ENCODE measurements at regions not wholly inside any gene's neighbourhood (a gene's known extent, or its start where the extent isn't known, plus 50 kb on each side); places are given as distances from the start of the nearest gene placed in this dataset.

DNA sequence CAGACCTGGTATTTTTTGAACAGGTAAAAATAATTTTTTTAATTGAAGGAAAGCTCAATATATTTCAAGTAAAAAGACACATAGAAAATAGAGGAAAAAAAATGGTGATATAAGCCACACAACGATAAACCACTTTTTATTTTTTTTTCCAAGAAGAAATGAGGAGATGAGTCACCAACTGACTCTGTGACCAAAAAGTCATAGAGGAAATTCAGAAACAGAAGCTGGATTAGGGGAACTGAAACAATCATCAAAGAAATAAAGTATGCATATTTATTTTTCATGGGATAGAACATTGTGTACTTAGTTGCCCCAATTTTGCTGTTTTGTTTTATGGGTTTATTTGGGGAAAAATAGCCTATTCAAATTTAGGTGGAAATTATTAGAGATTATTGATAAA lies 176.8 kb upstream of the AGR3 start:
- Histone ChIP-seq H3K36me3 (no peaks in the 10 kb centered on the region), H3K4me3 (no peak overlapping the region), H3K4me1 (peaks cover 0 to 8% (median 0%) of the 10 kb centered on the region in 4 donors), H3K27ac (peak overlapping the region in 1 of 4 donors; percentile 10), H3K9me3 (no peaks in the 10 kb centered on the region), H3K27me3 (no peaks in the 10 kb centered on the region)
- 12 to 16% methylated on average over 1 of the region's 1 CpG for WGBS, 2 donors
- TF ChIP-seq POLR2A (IDR thresholded peaks at IDR 0.05) (no peak), EP300 (IDR thresholded peaks at IDR 0.05) (peak in 1 of 2 donors; percentile 45)
- DNase-seq (ENCODE audit: low spot score in 2 of 2): no peak

DNA sequence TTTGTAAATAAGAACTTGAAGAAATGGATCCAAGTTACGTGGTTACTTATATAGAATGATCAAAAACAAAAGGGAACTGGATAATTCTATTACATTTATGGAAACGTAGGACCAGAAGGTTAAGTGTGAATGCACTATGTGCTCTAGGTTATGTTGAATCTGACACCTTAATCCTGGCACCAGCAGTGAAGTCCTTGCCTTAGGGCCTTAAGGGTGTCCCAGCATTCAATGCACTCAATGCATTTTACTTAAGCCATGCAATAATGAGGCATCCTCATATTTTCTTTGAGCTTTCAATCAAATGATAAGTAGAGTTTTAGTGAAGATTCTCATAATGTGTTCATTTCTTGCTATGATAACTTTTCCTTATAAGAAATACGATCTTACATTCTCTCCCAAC lies 178.3 kb upstream of the AGR3 start:
- Histone ChIP-seq H3K4me3 (no peak overlapping the region), H3K36me3 (no peaks in the 10 kb centered on the region), H3K9me3 (no peaks in the 10 kb centered on the region), H3K27me3 (no peaks in the 10 kb centered on the region), H3K27ac (no peak overlapping the region), H3K4me1 (peaks cover 0 to 8% (median 0%) of the 10 kb centered on the region in 4 donors)
- TF ChIP-seq, protein P1, sequence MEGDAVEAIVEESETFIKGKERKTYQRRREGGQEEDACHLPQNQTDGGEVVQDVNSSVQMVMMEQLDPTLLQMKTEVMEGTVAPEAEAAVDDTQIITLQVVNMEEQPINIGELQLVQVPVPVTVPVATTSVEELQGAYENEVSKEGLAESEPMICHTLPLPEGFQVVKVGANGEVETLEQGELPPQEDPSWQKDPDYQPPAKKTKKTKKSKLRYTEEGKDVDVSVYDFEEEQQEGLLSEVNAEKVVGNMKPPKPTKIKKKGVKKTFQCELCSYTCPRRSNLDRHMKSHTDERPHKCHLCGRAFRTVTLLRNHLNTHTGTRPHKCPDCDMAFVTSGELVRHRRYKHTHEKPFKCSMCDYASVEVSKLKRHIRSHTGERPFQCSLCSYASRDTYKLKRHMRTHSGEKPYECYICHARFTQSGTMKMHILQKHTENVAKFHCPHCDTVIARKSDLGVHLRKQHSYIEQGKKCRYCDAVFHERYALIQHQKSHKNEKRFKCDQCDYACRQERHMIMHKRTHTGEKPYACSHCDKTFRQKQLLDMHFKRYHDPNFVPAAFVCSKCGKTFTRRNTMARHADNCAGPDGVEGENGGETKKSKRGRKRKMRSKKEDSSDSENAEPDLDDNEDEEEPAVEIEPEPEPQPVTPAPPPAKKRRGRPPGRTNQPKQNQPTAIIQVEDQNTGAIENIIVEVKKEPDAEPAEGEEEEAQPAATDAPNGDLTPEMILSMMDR (IDR thresholded peaks at IDR 0.05): no peak
- TF ChIP-seq EP300 (IDR thresholded peaks at IDR 0.05): no peak
- no peak for TF ChIP-seq POLR2A (IDR thresholded peaks at IDR 0.05)
- 84 to 95% methylated on average over 3 of the region's 3 CpGs for WGBS, 2 donors
- no peak for DNase-seq (ENCODE audit: low spot score in 2 of 2)

DNA sequence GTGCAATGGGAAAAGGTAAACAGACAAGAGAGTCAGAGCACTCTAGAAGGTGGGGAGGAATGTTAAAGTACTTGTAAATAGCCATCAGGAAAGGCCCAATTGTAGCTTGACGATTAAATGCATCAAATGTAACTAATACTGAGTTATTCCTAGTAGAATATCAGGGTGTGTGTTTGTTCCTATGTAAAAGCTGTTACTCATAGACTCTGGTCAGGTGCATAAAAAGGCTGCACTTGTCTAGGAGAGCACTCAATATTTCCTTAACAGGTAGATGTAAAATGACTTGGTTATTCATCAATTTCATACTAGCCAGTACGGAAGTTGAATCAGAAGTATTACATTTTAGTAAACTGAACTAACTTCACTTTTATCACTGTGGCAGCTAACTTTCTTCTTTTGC lies 179.7 kb upstream of the AGR3 start:
- Histone ChIP-seq H3K27ac (no peak overlapping the region), H3K4me3 (no peak overlapping the region), H3K4me1 (peaks cover 0 to 8% (median 0%) of the 10 kb centered on the region in 4 donors), H3K27me3 (no peaks in the 10 kb centered on the region), H3K36me3 (no peaks in the 10 kb centered on the region), H3K9me3 (no peaks in the 10 kb centered on the region)
- TF ChIP-seq EP300 (IDR thresholded peaks at IDR 0.05) (no peak), POLR2A (IDR thresholded peaks at IDR 0.05) (no peak)
- TF ChIP-seq, protein P1 (IDR thresholded peaks at IDR 0.05): no peak
- 90 to 95% methylated on average over 2 of the region's 2 CpGs for WGBS, 2 donors
- DNase-seq (ENCODE audit: low spot score in 2 of 2): no peak

DNA sequence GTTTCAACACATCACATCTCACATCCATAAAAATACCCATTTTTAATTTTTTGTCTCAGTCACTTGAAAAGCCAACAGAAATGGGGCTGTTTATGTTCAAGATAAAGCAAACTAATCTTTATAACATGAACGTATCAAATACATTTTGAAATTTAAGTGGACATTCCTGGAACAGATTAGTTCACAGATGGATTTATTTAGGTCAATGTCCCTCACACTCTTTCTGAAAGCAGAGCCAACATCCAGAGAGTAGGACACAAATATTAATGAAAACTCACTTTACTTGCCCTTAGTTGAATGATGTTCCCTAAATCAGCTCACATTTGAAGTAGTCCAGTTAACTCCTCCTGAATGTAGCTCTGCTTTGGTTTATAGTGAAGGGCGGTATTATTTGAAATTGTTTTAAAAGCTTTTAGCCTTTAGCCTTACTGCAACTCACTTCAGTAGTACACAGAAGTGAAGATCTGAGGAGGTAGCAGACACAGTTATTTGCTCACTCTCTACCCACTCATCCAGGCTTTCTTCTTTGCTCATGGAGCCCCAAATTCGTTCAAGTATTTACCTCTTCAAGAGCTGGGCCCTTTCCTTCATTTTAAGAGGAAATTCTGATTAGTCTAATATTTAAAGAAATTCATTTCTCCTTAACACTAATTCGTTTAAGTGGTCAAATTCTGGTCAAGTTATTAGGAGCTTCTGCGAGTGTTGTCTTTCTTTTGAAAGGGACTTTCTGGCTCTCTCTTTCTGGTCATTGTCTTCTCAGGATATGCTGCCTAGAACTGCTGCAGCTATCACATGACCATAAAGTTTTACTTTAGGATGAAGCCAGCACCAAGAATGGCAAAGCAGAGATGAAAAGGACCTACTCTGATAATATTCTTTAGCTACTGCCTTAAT lies 180.6 kb upstream of the AGR3 start:
- Histone ChIP-seq H3K27ac (no peak overlapping the region), H3K4me1 (peaks cover 0 to 8% (median 0%) of the 10 kb centered on the region in 4 donors), H3K27me3 (no peaks in the 10 kb centered on the region), H3K36me3 (no peaks in the 10 kb centered on the region), H3K9me3 (no peaks in the 10 kb centered on the region), H3K4me3 (no peak overlapping the region)
- TF ChIP-seq EP300 (IDR thresholded peaks at IDR 0.05) (no peak), POLR2A (IDR thresholded peaks at IDR 0.05) (no peak)
- TF ChIP-seq, protein P1 (IDR thresholded peaks at IDR 0.05): no peak
- no peak for DNase-seq (ENCODE audit: low spot score in 2 of 2)
- WGBS, 2 donors: 81% methylated on average over 5 of the region's 5 CpGs

DNA sequence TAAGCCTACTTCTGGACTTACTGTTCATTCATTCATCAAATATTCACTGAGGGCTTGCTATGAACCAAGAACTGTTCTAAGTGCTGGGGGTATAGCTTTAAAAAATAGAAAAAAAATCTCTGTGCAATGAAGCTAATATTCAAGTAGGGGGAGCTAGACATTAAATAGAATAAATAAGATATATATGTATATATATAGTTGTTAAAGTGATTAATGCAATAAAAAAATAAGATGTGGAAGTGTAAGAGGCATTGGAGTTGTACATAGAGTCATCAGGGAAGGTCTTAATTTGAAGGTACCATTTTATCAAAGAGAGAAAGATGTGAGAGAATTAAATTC lies 181.2 kb upstream of the AGR3 start:
- Histone ChIP-seq H3K27ac (no peak overlapping the region), H3K36me3 (no peaks in the 10 kb centered on the region), H3K27me3 (no peaks in the 10 kb centered on the region), H3K9me3 (no peaks in the 10 kb centered on the region), H3K4me3 (no peak overlapping the region), H3K4me1 (peaks cover 0 to 8% (median 0%) of the 10 kb centered on the region in 4 donors)
- TF ChIP-seq, protein P1 (IDR thresholded peaks at IDR 0.05): no peak
- TF ChIP-seq POLR2A (IDR thresholded peaks at IDR 0.05): no peak
- no peak for TF ChIP-seq EP300 (IDR thresholded peaks at IDR 0.05)
- DNase-seq (ENCODE audit: low spot score in 2 of 2): no peak

Data from tibial nerve (tissue), 4 donors.